Suprapubic skin (tissue), 3 donors: ENCODE measurements at regions not wholly inside any gene's neighbourhood (a gene's known extent, or its start where the extent isn't known, plus 50 kb on each side); places are given as distances from the start of the nearest gene placed in this dataset.

Experiments
- POLR2A ChIP-seq, 2 donors: fragments of 450-650 bp; IDR thresholded peaks; one replicate each; pipeline ENCODE4 v1.6.1; 2017; ENCODE audit warnings: antibody characterized with exemption in 2 of 2, mild to moderate bottlenecking in 2 of 2, moderate library complexity in 2 of 2
- TF ChIP-seq, protein P1 (sequence below), 2 donors: fragments of 200-600 bp in 1 of 2; fragments of 450-650 bp in 1 of 2; sonication (generic) in 1 of 2; IDR thresholded peaks; one replicate each; pipeline ENCODE4 v1.5.1; 2016 to 2019; ENCODE audit warnings: antibody characterized with exemption in 2 of 2, mild to moderate bottlenecking in 1 of 2, moderate library complexity in 1 of 2

DNA sequence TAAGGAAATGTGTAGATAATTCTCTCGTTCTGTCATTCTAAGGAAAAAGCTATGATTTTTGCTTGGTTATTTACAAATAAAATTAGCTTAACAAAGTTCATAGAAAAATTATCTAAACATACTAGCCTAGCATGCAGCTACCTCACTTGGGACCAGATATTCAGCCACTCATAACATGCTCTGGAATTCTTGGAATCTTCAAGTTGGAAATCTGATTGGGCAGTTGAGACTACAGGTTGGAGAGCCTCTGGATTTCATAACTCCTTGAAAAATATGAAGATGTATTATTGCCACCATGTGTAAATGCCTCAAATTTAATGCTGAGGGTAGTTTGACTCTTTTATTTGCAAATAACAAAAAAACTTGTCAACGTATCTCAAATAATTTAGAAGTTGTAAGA lies 132.2 kb upstream of the GULP1 start:
- TF ChIP-seq, protein P1, sequence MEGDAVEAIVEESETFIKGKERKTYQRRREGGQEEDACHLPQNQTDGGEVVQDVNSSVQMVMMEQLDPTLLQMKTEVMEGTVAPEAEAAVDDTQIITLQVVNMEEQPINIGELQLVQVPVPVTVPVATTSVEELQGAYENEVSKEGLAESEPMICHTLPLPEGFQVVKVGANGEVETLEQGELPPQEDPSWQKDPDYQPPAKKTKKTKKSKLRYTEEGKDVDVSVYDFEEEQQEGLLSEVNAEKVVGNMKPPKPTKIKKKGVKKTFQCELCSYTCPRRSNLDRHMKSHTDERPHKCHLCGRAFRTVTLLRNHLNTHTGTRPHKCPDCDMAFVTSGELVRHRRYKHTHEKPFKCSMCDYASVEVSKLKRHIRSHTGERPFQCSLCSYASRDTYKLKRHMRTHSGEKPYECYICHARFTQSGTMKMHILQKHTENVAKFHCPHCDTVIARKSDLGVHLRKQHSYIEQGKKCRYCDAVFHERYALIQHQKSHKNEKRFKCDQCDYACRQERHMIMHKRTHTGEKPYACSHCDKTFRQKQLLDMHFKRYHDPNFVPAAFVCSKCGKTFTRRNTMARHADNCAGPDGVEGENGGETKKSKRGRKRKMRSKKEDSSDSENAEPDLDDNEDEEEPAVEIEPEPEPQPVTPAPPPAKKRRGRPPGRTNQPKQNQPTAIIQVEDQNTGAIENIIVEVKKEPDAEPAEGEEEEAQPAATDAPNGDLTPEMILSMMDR (IDR thresholded peaks at IDR 0.05) = no peak
- TF ChIP-seq POLR2A (IDR thresholded peaks at IDR 0.05) = no peak
